ENCODE measurements at regions not wholly inside any gene's neighbourhood (a gene's known extent, or its start where the extent isn't known, plus 50 kb on each side); places are given as distances from the start of the nearest gene placed in this dataset.

DNA sequence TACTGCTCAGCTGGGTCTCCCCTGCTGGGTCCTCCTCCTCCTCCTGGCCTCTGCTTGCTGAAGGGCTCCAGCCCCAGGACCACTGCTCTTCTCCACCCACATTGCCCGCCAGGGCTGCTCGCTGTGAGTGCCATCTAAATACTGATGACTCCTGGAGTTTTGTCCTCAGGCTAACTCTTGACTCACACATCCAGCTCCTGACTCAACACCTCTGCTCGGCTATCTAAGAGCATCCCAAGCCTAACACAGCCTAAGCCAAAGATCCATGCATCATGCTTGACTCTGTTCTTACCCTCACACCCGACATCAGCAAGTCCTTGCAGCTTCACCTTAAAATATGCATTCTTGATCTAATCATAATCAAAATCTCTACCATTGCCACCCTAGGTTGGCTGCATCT is 260.2 kb downstream of the KLF13 start:
- no peak for DNase-seq (ENCODE audit: extremely low spot score, unreplicated experiment)
- Mint-ChIP-seq H3K4me1 (ENCODE audit: unreplicated experiment) (no peaks in the 10 kb centered on the region), H3K36me3 (ENCODE audit: unreplicated experiment) (no peaks in the 10 kb centered on the region), H3K4me3 (ENCODE audit: unreplicated experiment) (no peak overlapping the region), H3K27ac (ENCODE audit: unreplicated experiment) (no peak overlapping the region), H3K27me3 (ENCODE audit: unreplicated experiment) (no peaks in the 10 kb centered on the region), H3K9me3 (ENCODE audit: unreplicated experiment) (peaks cover 10% of the 10 kb centered on the region)
- TF ChIP-seq, protein P1, sequence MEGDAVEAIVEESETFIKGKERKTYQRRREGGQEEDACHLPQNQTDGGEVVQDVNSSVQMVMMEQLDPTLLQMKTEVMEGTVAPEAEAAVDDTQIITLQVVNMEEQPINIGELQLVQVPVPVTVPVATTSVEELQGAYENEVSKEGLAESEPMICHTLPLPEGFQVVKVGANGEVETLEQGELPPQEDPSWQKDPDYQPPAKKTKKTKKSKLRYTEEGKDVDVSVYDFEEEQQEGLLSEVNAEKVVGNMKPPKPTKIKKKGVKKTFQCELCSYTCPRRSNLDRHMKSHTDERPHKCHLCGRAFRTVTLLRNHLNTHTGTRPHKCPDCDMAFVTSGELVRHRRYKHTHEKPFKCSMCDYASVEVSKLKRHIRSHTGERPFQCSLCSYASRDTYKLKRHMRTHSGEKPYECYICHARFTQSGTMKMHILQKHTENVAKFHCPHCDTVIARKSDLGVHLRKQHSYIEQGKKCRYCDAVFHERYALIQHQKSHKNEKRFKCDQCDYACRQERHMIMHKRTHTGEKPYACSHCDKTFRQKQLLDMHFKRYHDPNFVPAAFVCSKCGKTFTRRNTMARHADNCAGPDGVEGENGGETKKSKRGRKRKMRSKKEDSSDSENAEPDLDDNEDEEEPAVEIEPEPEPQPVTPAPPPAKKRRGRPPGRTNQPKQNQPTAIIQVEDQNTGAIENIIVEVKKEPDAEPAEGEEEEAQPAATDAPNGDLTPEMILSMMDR (IDR thresholded peaks at IDR 0.05), result no peak

DNA sequence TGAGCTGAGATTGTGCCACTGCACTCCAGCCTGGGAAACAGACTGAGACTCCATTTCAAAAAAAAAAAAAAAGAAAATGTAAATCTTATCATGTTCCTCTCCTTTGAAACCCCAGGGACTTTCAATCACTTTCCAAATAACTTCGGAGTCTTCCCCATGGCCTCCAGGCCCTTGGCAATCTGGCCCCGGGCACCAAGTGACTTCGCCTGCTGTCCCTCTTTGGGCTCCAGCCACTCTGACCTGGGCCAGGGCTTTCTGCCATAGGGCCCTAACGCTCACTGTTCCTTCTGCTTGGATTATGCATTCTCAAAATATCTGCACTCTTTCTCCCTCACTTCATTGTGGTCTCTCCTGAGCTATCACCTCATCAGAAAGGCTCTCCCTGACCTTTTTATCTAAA is 260.9 kb downstream of the KLF13 start:
- no peaks in the 10 kb centered on the region for H3K4me1 Mint-ChIP-seq (ENCODE audit: unreplicated experiment)
- H3K27me3 Mint-ChIP-seq (ENCODE audit: unreplicated experiment), result no peaks in the 10 kb centered on the region
- TF ChIP-seq, protein P1 (IDR thresholded peaks at IDR 0.05), result no peak
- H3K4me3 Mint-ChIP-seq (ENCODE audit: unreplicated experiment), result no peak overlapping the region
- DNase-seq (ENCODE audit: extremely low spot score, unreplicated experiment), result no peak
- H3K36me3 Mint-ChIP-seq (ENCODE audit: unreplicated experiment), result no peaks in the 10 kb centered on the region
- H3K9me3 Mint-ChIP-seq (ENCODE audit: unreplicated experiment), result peaks cover 5% of the 10 kb centered on the region
- no peak overlapping the region for H3K27ac Mint-ChIP-seq (ENCODE audit: unreplicated experiment)

- no peak overlapping the region for H3K27ac Mint-ChIP-seq (ENCODE audit: unreplicated experiment)
- no peaks in the 10 kb centered on the region for H3K36me3 Mint-ChIP-seq (ENCODE audit: unreplicated experiment)
- TF ChIP-seq, protein P1 (IDR thresholded peaks at IDR 0.05), result no peak
- no peak overlapping the region for H3K4me3 Mint-ChIP-seq (ENCODE audit: unreplicated experiment)
- no peaks in the 10 kb centered on the region for H3K27me3 Mint-ChIP-seq (ENCODE audit: unreplicated experiment)
- H3K4me1 Mint-ChIP-seq (ENCODE audit: unreplicated experiment), result no peaks in the 10 kb centered on the region
- peaks cover 5% of the 10 kb centered on the region for H3K9me3 Mint-ChIP-seq (ENCODE audit: unreplicated experiment)
- DNase-seq (ENCODE audit: extremely low spot score, unreplicated experiment), result no peak
Observed at GRCh38 chr15:31590609-31591008, 264.0 kb downstream of the KLF13 start.

- H3K9me3 Mint-ChIP-seq (ENCODE audit: unreplicated experiment), result peaks cover 1% of the 10 kb centered on the region
- TF ChIP-seq, protein P1 (IDR thresholded peaks at IDR 0.05), result no peak
- H3K36me3 Mint-ChIP-seq (ENCODE audit: unreplicated experiment), result no peaks in the 10 kb centered on the region
- no peak overlapping the region for H3K4me3 Mint-ChIP-seq (ENCODE audit: unreplicated experiment)
- H3K27ac Mint-ChIP-seq (ENCODE audit: unreplicated experiment), result no peak overlapping the region
- H3K27me3 Mint-ChIP-seq (ENCODE audit: unreplicated experiment), result no peaks in the 10 kb centered on the region
- H3K4me1 Mint-ChIP-seq (ENCODE audit: unreplicated experiment), result no peaks in the 10 kb centered on the region
- no peak for DNase-seq (ENCODE audit: extremely low spot score, unreplicated experiment)
Observed at GRCh38 chr15:31591908-31592307, 265.3 kb downstream of the KLF13 start.

DNA sequence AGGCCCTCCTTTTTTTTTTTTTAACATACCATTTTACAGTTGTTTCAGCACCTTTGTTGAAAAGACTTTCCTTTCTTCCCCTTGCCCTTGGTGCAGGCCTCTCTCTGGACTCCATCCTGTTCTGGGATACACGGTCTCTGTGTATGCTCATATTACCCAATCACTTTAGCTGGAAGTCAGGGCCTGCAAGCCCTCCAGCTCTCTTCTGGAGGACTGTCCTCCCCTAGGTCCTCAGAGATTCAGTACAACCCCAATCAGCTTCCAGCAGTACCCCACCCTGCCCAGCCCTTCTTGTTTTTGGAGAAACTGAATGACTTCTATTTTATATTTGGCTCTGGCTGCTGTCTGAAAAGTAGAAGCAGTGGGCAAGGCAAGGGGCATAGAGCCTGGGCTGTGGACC is 270.8 kb downstream of the KLF13 start:
- Mint-ChIP-seq H3K27me3 (ENCODE audit: unreplicated experiment) (peaks cover 6% of the 10 kb centered on the region), H3K4me3 (ENCODE audit: unreplicated experiment) (no peak overlapping the region), H3K9me3 (ENCODE audit: unreplicated experiment) (no peaks in the 10 kb centered on the region), H3K27ac (ENCODE audit: unreplicated experiment) (no peak overlapping the region), H3K36me3 (ENCODE audit: unreplicated experiment) (no peaks in the 10 kb centered on the region), H3K4me1 (ENCODE audit: unreplicated experiment) (no peaks in the 10 kb centered on the region)
- TF ChIP-seq, protein P1 (IDR thresholded peaks at IDR 0.05), result no peak
- DNase-seq (ENCODE audit: extremely low spot score, unreplicated experiment), result no peak
